ENCODE measurements at regions not wholly inside any gene's neighbourhood (a gene's known extent, or its start where the extent isn't known, plus 50 kb on each side); places are given as distances from the start of the nearest gene placed in this dataset.

DNA sequence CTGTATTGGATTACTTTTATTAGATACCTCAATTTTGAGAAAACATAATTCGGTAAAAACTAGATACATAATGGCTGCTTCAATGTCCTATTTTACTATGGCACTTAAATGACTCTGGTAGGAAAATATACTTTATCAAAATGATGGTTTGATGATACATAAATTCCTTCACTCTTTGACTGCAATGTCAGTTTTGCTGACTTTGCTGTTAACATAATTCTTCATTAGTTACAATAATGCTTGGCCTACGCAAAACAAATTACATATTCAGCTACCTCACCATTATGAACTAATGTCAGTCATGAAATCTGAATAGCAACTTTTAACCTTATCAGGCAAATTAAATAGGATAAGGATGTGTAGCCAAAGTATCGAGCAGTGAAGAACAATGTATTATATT, 1364.7 kb downstream of the KCNT2 start:
- Histone ChIP-seq H3K27me3 (ENCODE audit: control insufficient read depth, insufficient read depth, low read length) (no peaks in the 10 kb centered on the region), H3K27ac (ENCODE audit: low read length) (no peak overlapping the region), H3K4me3 (ENCODE audit: low read length) (no peak overlapping the region), H3K9me3 (ENCODE audit: control insufficient read depth, insufficient read depth, low read length) (peaks cover under 1% of the 10 kb centered on the region), H3K4me1 (ENCODE audit: control insufficient read depth, insufficient read depth, low read length) (no peaks in the 10 kb centered on the region), H3K36me3 (ENCODE audit: control insufficient read depth, insufficient read depth, low read length) (no peaks in the 10 kb centered on the region)
- H3K4me3 Mint-ChIP-seq = no peak overlapping the region
- ATAC-seq = no peak
- H3K9me3 Mint-ChIP-seq = peaks cover 11 to 21% of the 10 kb centered on the region in 2 donors
- no peak for DNase-seq
- H3K4me1 Mint-ChIP-seq = no peaks in the 10 kb centered on the region
- no peaks in the 10 kb centered on the region for H3K36me3 Mint-ChIP-seq
- TF ChIP-seq, protein P1, sequence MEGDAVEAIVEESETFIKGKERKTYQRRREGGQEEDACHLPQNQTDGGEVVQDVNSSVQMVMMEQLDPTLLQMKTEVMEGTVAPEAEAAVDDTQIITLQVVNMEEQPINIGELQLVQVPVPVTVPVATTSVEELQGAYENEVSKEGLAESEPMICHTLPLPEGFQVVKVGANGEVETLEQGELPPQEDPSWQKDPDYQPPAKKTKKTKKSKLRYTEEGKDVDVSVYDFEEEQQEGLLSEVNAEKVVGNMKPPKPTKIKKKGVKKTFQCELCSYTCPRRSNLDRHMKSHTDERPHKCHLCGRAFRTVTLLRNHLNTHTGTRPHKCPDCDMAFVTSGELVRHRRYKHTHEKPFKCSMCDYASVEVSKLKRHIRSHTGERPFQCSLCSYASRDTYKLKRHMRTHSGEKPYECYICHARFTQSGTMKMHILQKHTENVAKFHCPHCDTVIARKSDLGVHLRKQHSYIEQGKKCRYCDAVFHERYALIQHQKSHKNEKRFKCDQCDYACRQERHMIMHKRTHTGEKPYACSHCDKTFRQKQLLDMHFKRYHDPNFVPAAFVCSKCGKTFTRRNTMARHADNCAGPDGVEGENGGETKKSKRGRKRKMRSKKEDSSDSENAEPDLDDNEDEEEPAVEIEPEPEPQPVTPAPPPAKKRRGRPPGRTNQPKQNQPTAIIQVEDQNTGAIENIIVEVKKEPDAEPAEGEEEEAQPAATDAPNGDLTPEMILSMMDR (IDR thresholded peaks at IDR 0.05) = no peak
- 95% methylated on average over 2 of the region's 3 CpGs for WGBS (ENCODE audit: insufficient coverage)
- intact Hi-C loops (cut with micrococcal nuclease) = no loop called here
- no peak overlapping the region for H3K27ac Mint-ChIP-seq
- no peaks in the 10 kb centered on the region for H3K27me3 Mint-ChIP-seq (ENCODE audit: low read depth in 2 of 2)

DNA sequence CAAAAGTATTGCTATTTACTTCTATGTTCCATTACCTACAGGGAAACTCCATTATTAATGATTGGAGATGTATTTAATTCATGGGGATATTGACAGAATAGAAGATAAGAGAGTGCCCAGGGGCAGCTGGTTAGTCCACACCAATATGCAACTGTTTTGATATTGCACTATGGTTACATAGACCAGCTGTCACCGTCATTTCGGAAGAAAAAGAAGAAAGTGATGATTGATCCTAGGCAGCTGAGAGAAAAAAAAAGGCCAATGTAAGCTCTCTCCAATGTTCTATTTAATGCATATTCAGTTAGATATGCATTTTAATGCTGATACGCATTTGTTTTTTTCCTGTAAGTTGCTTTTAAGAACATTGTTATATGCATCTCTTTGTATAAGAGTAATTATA, 1367.2 kb downstream of the KCNT2 start:
- Mint-ChIP-seq H3K4me1 (no peaks in the 10 kb centered on the region), H3K27me3 (ENCODE audit: low read depth in 2 of 2) (no peaks in the 10 kb centered on the region), H3K36me3 (no peaks in the 10 kb centered on the region), H3K27ac (no peak overlapping the region), H3K4me3 (no peak overlapping the region), H3K9me3 (peaks cover 11 to 20% of the 10 kb centered on the region in 2 donors)
- Histone ChIP-seq H3K9me3 (ENCODE audit: control insufficient read depth, insufficient read depth, low read length) (peaks cover 11% of the 10 kb centered on the region), H3K27ac (ENCODE audit: low read length) (no peak overlapping the region), H3K36me3 (ENCODE audit: control insufficient read depth, insufficient read depth, low read length) (no peaks in the 10 kb centered on the region), H3K27me3 (ENCODE audit: control insufficient read depth, insufficient read depth, low read length) (no peaks in the 10 kb centered on the region), H3K4me1 (ENCODE audit: control insufficient read depth, insufficient read depth, low read length) (no peaks in the 10 kb centered on the region), H3K4me3 (ENCODE audit: low read length) (no peak overlapping the region)
- ATAC-seq (no peak), DNase-seq (no peak)
- TF ChIP-seq, protein P1 (IDR thresholded peaks at IDR 0.05) = no peak
- intact Hi-C loops (cut with micrococcal nuclease) = no loop called here
- WGBS (ENCODE audit: insufficient coverage) = 94% methylated on average over 2 of the region's 3 CpGs

DNA sequence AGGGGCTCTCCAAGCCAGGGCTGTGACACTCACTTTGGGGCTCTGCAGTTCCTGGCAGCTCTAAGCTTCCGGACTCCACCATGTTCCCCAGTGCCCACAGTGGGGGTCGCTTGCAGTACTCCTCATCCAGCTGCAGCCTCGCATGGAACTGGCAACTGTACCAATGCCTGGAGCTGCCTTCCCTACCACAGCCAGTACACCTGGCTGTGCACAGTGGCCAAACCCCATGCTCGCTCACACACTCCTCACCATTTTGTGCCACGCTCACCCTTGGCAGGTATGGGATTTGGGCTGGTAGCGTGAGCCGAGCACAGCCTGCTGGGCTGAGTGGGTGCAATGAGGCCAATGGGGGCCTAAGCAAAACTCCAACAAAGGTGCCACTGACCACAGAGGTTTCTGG, 1369.9 kb downstream of the KCNT2 start:
- DNase-seq (no peak), ATAC-seq (no peak)
- H3K36me3 Mint-ChIP-seq = no peaks in the 10 kb centered on the region
- no peak overlapping the region for H3K4me3 Mint-ChIP-seq
- H3K4me1 Mint-ChIP-seq = no peaks in the 10 kb centered on the region
- no peaks in the 10 kb centered on the region for H3K27me3 Mint-ChIP-seq (ENCODE audit: low read depth in 2 of 2)
- no peak overlapping the region for H3K27ac ChIP-seq (ENCODE audit: low read length)
- H3K9me3 Mint-ChIP-seq = peaks cover 12 to 21% of the 10 kb centered on the region in 2 donors
- 94% methylated on average over 7 of the region's 7 CpGs for WGBS (ENCODE audit: insufficient coverage)
- no peak overlapping the region for H3K4me3 ChIP-seq (ENCODE audit: low read length)
- peaks cover 11% of the 10 kb centered on the region for H3K9me3 ChIP-seq (ENCODE audit: control insufficient read depth, insufficient read depth, low read length)
- intact Hi-C loops (cut with micrococcal nuclease) = no loop called here
- no peaks in the 10 kb centered on the region for H3K4me1 ChIP-seq (ENCODE audit: control insufficient read depth, insufficient read depth, low read length)
- TF ChIP-seq, protein P1 (IDR thresholded peaks at IDR 0.05) = no peak
- H3K36me3 ChIP-seq (ENCODE audit: control insufficient read depth, insufficient read depth, low read length) = no peaks in the 10 kb centered on the region
- H3K27ac Mint-ChIP-seq = no peak overlapping the region
- no peaks in the 10 kb centered on the region for H3K27me3 ChIP-seq (ENCODE audit: control insufficient read depth, insufficient read depth, low read length)

All from natural killer cell (primary cell).